Gastroesophageal sphincter (tissue), 4 donors: ENCODE measurements at regions not wholly inside any gene's neighbourhood (a gene's known extent, or its start where the extent isn't known, plus 50 kb on each side); places are given as distances from the start of the nearest gene placed in this dataset.

Experiments
- ATAC-seq: fragments of 150-250 bp; one replicate; pipeline ENCODE4 v1.9.1; 2016; ENCODE audit warnings: mild to moderate bottlenecking, moderate library complexity
- H3K27ac ChIP-seq, 4 donors: fragments of 200-600 bp; sonication (generic) in 3 of 4; 1 replicate in 3 of 4; 2 replicates in 1 of 4; pipeline ENCODE4 v1.5.1; 2016 to 2019
- H3K27me3 ChIP-seq: fragments of 200-600 bp; sonication (generic); one replicate; pipeline ENCODE4 v1.5.1; 2019
- H3K36me3 ChIP-seq, 2 donors: fragments of 200-600 bp; sonication (generic); one replicate each; pipeline ENCODE4 v1.5.1; 2019; ENCODE audit warnings: control low read depth in 1 of 2
- H3K4me1 ChIP-seq, 3 donors: fragments of 200-600 bp; sonication (generic); 1 replicate in 2 of 3; 2 replicates in 1 of 3; pipeline ENCODE4 v1.5.1; 2016 to 2019; ENCODE audit warnings: control low read depth in 2 of 3
- H3K4me3 ChIP-seq, 2 donors: fragments of 200-600 bp; sonication (generic); one replicate each; pipeline ENCODE4 v1.5.1; 2019; ENCODE audit warnings: mild to moderate bottlenecking in 1 of 2, moderate library complexity in 1 of 2
- H3K9me3 ChIP-seq, 3 donors: fragments of 200-600 bp; sonication (generic); one replicate each; pipeline ENCODE4 v1.5.1; 2017 to 2019; ENCODE audit warnings: control low read depth in 2 of 3
- EP300 ChIP-seq: sonication (generic); formaldehyde crosslinking; IDR thresholded peaks from one replicate; pipeline ENCODE4 v1.6.1; 2017; ENCODE audit warnings: antibody characterized with exemption, mild to moderate bottlenecking
- POLR2A ChIP-seq, 2 donors: fragments of 450-650 bp; IDR thresholded peaks; one replicate each; pipeline ENCODE4 v1.6.1; 2017; ENCODE audit warnings: antibody characterized with exemption in 2 of 2, mild to moderate bottlenecking in 2 of 2, moderate library complexity in 1 of 2
- POLR2AphosphoS5 ChIP-seq: sonication (generic); formaldehyde crosslinking; IDR thresholded peaks from one replicate; pipeline ENCODE4 v1.6.1; 2017; ENCODE audit warnings: antibody characterized with exemption
- WGBS, 2 donors: methylation state at CpG; one replicate each; pipeline ENCODE4 v1.1.5; 2018; ENCODE audit warnings: low coverage in 1 of 2; 5-methylcytosine and 5-hydroxymethylcytosine counted together
- TF ChIP-seq, protein P1 (sequence below), 4 experiments: fragments of 200-600 bp in 2 of 4; fragments of 450-650 bp in 2 of 4; sonication (generic) in 1 of 4; IDR thresholded peaks; one replicate each; pipeline ENCODE4 v1.5.1; 2017 to 2019; ENCODE audit warnings: antibody characterized with exemption in 4 of 4, mild to moderate bottlenecking in 2 of 4, moderate library complexity in 2 of 4

DNA sequence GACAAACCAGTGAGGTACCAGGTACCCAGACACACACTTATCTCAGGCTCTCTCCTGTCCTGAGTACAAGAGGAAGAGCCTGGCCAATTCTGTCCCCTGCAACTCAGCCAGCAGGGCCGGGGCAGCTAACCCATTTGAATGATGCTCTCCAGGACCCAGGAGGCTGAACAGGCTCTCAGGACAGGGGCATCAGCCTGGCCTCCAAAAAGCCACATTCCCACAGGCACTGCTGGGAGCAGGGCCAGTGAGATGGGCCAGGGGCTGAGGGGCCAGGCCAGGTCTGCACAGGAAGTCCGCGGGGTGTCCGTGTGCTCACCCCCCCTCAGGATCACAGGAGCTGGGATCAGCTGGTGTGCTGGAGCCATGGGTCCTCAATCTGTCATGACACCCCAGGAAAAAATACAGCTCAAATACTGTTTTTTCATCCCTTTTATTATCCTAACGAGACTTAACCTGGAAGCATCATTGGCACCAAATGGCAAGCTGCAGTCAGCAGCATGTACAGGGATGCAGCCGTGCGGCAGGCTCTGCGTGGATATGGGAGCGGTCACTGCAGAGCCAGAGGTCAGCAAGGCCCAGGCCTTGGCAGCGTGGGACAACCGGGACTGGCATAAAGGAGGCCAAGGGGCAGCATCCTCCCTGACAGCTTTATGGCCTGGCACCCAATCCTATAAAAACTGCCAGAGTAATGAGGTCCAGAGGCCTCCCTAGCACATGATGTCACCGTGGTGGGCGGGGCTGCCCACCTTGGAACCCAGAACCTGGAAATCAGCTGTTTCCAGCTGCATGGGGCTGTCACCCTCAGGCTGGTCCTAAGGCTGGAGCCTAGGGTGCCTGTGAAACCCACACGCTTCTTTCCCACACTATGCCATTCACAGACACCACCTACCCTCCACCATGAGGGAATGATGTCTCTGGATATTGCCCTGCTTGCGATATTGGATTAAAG lies 276.7 kb downstream of the C16orf95 start:
- no peaks in the 10 kb centered on the region for H3K36me3 ChIP-seq
- peaks cover 56% of the 10 kb centered on the region for H3K27me3 ChIP-seq
- TF ChIP-seq, protein P1, sequence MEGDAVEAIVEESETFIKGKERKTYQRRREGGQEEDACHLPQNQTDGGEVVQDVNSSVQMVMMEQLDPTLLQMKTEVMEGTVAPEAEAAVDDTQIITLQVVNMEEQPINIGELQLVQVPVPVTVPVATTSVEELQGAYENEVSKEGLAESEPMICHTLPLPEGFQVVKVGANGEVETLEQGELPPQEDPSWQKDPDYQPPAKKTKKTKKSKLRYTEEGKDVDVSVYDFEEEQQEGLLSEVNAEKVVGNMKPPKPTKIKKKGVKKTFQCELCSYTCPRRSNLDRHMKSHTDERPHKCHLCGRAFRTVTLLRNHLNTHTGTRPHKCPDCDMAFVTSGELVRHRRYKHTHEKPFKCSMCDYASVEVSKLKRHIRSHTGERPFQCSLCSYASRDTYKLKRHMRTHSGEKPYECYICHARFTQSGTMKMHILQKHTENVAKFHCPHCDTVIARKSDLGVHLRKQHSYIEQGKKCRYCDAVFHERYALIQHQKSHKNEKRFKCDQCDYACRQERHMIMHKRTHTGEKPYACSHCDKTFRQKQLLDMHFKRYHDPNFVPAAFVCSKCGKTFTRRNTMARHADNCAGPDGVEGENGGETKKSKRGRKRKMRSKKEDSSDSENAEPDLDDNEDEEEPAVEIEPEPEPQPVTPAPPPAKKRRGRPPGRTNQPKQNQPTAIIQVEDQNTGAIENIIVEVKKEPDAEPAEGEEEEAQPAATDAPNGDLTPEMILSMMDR (IDR thresholded peaks at IDR 0.05) = no peak
- TF ChIP-seq EP300 (no peak), POLR2A (IDR thresholded peaks at IDR 0.05) (no peak), POLR2AphosphoS5 (no peak)
- H3K27ac ChIP-seq = no peak overlapping the region
- no peak for ATAC-seq
- no CpG with 5 or more reads among the region's 15 CpGs for WGBS, 2 donors
- H3K4me3 ChIP-seq = no peak overlapping the region
- H3K4me1 ChIP-seq = peaks cover 0 to 5% (median 4%) of the 10 kb centered on the region in 3 donors
- H3K9me3 ChIP-seq = no peaks in the 10 kb centered on the region

DNA sequence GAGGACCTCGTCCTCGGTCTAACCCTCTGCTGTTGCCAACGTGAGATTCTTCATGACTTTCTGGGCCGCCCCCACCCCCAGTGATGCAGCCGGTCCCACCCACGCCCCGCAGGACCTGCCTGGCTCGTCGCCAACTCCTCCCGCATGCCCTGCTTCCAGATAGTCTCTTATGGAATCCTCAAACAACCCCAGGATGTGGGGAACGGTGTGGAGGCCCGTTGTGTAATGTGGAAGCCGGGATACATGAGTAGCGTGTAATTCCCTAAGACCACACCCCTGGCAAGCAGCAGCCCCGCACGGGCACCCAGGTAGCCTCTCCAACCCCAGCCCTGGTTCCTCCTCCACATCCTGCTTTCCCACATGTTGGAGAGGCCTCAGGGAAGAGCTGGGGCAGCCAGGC lies 275.9 kb downstream of the C16orf95 start:
- no peaks in the 10 kb centered on the region for H3K36me3 ChIP-seq
- peaks cover 0 to 5% (median 4%) of the 10 kb centered on the region in 3 donors for H3K4me1 ChIP-seq
- no peak overlapping the region for H3K4me3 ChIP-seq
- ATAC-seq = no peak
- peaks cover 58% of the 10 kb centered on the region for H3K27me3 ChIP-seq
- no peaks in the 10 kb centered on the region for H3K9me3 ChIP-seq
- TF ChIP-seq POLR2A (IDR thresholded peaks at IDR 0.05) = no peak
- TF ChIP-seq EP300 = no peak
- TF ChIP-seq, protein P1 (IDR thresholded peaks at IDR 0.05) = no peak
- TF ChIP-seq POLR2AphosphoS5 = no peak
- no CpG with 5 or more reads among the region's 16 CpGs for whole genome bisulfite sequencing, 2 donors
- H3K27ac ChIP-seq = no peak overlapping the region

DNA sequence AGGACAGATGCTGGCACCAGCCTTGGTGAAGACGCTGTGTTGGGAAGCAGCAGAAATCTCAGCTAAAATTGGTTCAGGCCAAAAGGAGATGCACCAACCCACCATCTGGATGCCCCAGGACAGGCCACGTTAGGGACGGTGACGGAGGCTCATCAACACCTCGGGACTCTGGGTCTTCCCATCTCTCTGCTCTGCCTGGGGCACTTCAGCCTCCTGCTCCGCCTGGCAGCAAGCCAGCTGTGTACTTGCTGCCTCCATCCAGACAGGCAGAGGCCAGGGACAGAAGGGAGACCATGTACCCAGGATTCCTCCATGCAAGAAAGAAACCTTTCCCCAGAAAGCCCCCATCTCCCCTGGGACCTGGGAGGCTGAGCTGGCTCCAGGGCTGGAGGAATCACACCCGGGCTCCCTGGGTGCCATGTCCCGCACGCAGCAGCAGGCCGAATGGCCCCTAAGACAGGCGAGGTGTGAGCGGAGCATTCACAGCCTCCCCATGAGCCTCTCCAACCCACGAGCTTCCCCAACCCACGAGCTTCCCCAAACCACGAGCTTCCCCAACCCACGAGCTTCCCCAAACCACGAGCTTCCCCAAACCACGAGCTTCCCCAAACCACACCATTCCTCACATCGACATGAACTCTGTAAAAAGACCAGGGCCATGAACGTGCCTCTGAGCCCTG lies 274.5 kb downstream of the C16orf95 start:
- Histone ChIP-seq H3K27ac (no peak overlapping the region), H3K9me3 (no peaks in the 10 kb centered on the region), H3K36me3 (no peaks in the 10 kb centered on the region), H3K4me1 (peaks cover 0 to 5% (median 4%) of the 10 kb centered on the region in 3 donors), H3K4me3 (no peak overlapping the region), H3K27me3 (peaks cover 70% of the 10 kb centered on the region)
- ATAC-seq = peak; percentile 8
- WGBS, 2 donors = 70 to 89% methylated on average over 4 to 7 of the region's 20 CpGs
- TF ChIP-seq POLR2A (IDR thresholded peaks at IDR 0.05) (no peak), POLR2AphosphoS5 (no peak), EP300 (no peak)
- TF ChIP-seq, protein P1 (IDR thresholded peaks at IDR 0.05) = no peak

DNA sequence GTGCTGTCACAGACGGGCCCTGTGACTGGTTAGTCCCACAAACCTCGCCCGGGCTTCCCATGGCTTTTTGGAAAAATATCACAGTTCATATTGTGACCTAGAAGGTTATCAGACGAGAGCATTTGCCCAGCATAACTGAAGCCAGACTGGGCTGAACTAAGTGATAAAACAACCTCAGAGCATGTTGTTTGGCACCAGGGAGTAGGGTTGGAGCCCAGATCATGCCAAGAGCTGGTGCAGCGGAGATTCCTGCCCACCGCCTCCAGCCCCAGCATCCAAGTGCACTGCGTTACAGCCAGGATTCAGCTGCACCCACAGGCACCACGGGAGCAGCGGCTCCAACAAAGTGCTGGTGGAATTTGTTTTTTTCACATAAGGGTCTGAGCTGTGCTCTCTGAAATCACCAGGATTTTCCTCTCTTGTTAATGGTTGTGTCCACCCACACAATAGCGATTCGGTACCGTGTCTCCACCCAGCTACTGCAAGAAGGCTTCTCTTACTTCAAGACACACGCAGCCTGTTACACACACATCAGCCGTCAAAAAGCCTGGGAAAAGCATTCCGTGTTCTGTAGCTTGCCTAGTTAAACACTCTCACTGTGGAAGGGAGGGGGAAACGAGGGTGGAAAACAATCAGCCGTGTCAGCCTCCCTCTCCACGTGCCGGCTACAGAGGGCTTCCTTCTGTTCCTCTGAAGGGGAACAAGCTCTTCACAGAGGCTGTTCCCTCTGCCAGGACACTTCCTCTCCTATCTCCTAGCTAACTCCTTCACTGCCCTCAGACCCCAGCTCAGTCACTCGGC lies 273.8 kb downstream of the C16orf95 start:
- peaks cover 78% of the 10 kb centered on the region for H3K27me3 ChIP-seq
- no peak overlapping the region for H3K4me3 ChIP-seq
- H3K27ac ChIP-seq = no peak overlapping the region
- TF ChIP-seq POLR2AphosphoS5 = no peak
- TF ChIP-seq, protein P1 (IDR thresholded peaks at IDR 0.05) = no peak
- no peak for TF ChIP-seq POLR2A (IDR thresholded peaks at IDR 0.05)
- no peak for TF ChIP-seq EP300
- peak; percentile 15 for ATAC-seq
- peaks cover 0 to 5% (median 4%) of the 10 kb centered on the region in 3 donors for H3K4me1 ChIP-seq
- H3K9me3 ChIP-seq = no peaks in the 10 kb centered on the region
- H3K36me3 ChIP-seq = no peaks in the 10 kb centered on the region
- 6 to 26% methylated on average over 8 of the region's 20 CpGs for WGBS, 2 donors
